ENCODE measurements at regions not wholly inside any gene's neighbourhood (a gene's known extent, or its start where the extent isn't known, plus 50 kb on each side); places are given as distances from the start of the nearest gene placed in this dataset.
"Not testable (repeated sequence)": the region's sequence is repeated elsewhere in the genome, so short reads cannot be mapped to it uniquely, and the experiment has no call there.

DNA sequence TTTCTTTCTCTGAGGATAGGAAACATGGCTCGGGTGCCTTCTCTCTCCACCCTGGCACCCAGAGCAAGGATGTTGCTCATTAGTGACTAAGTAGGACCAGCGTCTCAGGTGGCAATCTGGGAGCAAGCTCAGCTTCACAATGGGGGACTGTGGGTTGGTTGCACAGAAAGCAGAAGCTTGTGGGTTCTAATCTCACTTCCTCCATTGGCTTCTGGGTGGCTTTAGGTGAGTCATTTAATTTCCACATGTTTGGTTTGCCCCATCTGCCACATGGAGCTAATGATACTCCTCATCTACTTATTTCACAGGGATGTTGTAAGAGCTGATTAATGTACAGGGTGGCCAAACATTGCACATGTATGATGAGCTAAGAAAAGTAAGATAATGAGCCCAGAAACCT, 54.8 kb upstream of the AKIRIN2 start:
- Histone ChIP-seq H3K27ac (ENCODE audit: low read depth, low read length) (no peak overlapping the region), H3K27me3 (ENCODE audit: control insufficient read depth in 2 of 2, insufficient read depth in 2 of 2, low read length in 2 of 2) (no peaks in the 10 kb centered on the region), H3K9me3 (ENCODE audit: control insufficient read depth in 2 of 3, low read length in 3 of 3) (no peaks in the 10 kb centered on the region), H3K4me1 (ENCODE audit: control insufficient read depth in 2 of 2, insufficient read depth in 2 of 2, low read length in 2 of 2) (no peaks in the 10 kb centered on the region), H3K4me3 (ENCODE audit: low read length) (no peak overlapping the region), H3K36me3 (ENCODE audit: control insufficient read depth in 2 of 3, insufficient read depth in 3 of 3, low read length in 3 of 3) (no peaks in the 10 kb centered on the region)
- no peaks in the 10 kb centered on the region for H3K36me3 Mint-ChIP-seq
- intact Hi-C loops (cut with micrococcal nuclease) = no loop called here
- CTCF ChIA-PET = interaction anchor here (0.7 kb wide), 1 partner anchor 379 kb away, joined by 3 read pairs; no protein-coding TSS in a partner anchor
- ATAC-seq (peak; percentile 92), DNase-seq (no peak)
- peaks cover 0 to 10% (median 0%) of the 10 kb centered on the region in 7 donors for H3K4me1 Mint-ChIP-seq
- no peak overlapping the region for H3K4me3 Mint-ChIP-seq
- POLR2A ChIA-PET = no interaction called here
- peaks cover 0 to 2% (median 0%) of the 10 kb centered on the region in 11 donors for H3K9me3 Mint-ChIP-seq
- H3K27ac Mint-ChIP-seq = no peak overlapping the region
- peaks cover 0 to 20% (median 4%) of the 10 kb centered on the region in 5 donors for H3K27me3 Mint-ChIP-seq

DNA sequence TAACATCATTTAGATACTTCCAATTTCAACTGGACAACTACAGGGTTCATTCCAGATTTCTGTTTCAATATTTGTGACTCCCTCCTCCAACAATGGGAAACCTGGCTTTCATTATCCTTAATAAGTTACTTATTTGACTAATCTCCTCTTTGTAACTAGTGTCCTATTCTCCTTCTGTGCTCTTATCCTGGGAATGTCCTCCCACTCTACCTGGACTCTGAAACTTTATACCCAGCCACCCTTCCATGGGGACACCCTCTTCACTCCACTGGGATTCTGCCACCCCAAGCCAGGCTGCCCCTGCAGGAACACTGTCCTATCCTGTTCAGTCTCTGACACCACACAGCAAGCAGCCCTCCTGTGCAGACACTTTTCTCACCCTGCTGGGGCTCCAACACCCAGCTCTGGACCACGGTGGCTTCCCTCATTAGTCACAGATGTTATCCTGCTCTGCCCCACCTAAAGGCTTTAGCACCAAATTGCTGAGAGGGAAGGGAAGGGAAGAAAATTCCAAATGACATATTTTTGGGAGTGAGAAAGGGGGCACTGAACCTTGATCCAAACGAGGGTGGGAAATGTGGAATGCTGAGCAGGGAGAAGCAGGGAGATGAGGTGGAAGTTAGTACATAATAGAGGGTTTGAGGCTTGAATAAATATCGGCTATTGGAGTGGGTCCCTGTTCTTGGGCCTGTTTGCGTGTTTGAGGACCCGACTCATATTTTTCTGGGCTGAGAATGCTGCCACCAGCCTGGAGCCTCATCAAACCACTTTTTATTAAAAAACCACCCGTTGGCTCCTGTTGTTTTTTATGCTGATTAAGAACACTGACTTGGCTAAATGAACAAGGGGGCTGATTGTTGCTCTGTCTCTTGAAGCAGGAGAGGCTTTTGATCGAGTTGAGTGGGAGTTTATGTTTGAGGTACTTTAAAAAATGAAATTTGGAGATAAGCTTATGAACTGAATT, 54.0 kb upstream of the AKIRIN2 start:
- H3K36me3 ChIP-seq (ENCODE audit: control insufficient read depth in 2 of 3, insufficient read depth in 3 of 3, low read length in 3 of 3) = no peaks in the 10 kb centered on the region
- DNase-seq (no peak), ATAC-seq (no peak)
- intact Hi-C loops (cut with micrococcal nuclease) = no loop called here
- H3K27ac Mint-ChIP-seq = peak overlapping the region in 1 of 9 donors; percentile 2
- H3K4me1 ChIP-seq (ENCODE audit: control insufficient read depth in 2 of 2, insufficient read depth in 2 of 2, low read length in 2 of 2) = no peaks in the 10 kb centered on the region
- no peak overlapping the region for H3K4me3 ChIP-seq (ENCODE audit: low read length)
- no peaks in the 10 kb centered on the region for H3K9me3 ChIP-seq (ENCODE audit: control insufficient read depth in 2 of 3, low read length in 3 of 3)
- CTCF ChIA-PET = no interaction called here
- peaks cover 0 to 10% (median 0%) of the 10 kb centered on the region in 7 donors for H3K4me1 Mint-ChIP-seq
- POLR2A ChIA-PET = no interaction called here
- no peaks in the 10 kb centered on the region for H3K36me3 Mint-ChIP-seq
- H3K27me3 ChIP-seq (ENCODE audit: control insufficient read depth in 2 of 2, insufficient read depth in 2 of 2, low read length in 2 of 2) = no peaks in the 10 kb centered on the region
- no peak overlapping the region for H3K27ac ChIP-seq (ENCODE audit: low read depth, low read length)
- peaks cover 0 to 20% (median 4%) of the 10 kb centered on the region in 5 donors for H3K27me3 Mint-ChIP-seq
- peaks cover 0 to 2% (median 0%) of the 10 kb centered on the region in 11 donors for H3K9me3 Mint-ChIP-seq
- H3K4me3 Mint-ChIP-seq = no peak overlapping the region

DNA sequence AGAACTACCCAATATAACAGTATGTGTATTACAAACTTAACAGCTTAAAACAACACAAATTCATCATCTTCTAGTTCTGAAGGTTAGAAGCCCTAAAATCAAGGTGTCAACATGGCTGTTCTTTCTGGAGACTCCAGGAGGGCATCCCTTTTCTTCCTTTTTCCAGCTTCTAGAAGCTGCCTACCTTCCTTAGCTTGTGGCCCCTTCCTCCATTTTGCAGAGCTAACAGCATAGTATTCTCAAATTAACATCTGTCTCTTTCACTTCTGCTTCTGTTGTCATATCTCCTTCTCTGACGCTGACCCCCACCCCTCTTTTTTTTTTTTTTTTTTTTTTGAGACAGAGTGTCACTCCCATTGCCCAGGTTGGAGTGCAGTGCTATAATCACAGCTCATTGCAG, 52.8 kb upstream of the AKIRIN2 start:
- peaks cover 0 to 20% (median 4%) of the 10 kb centered on the region in 5 donors for H3K27me3 Mint-ChIP-seq
- no peak overlapping the region for H3K27ac Mint-ChIP-seq
- no peak overlapping the region for H3K27ac ChIP-seq (ENCODE audit: low read depth, low read length)
- POLR2A ChIA-PET = no interaction called here
- DNase-seq = no peak
- intact Hi-C loops (cut with micrococcal nuclease) = no loop called here
- H3K36me3 ChIP-seq (ENCODE audit: control insufficient read depth in 2 of 3, insufficient read depth in 3 of 3, low read length in 3 of 3) = no peaks in the 10 kb centered on the region
- H3K4me1 ChIP-seq (ENCODE audit: control insufficient read depth in 2 of 2, insufficient read depth in 2 of 2, low read length in 2 of 2) = no peaks in the 10 kb centered on the region
- H3K4me3 Mint-ChIP-seq = no peak overlapping the region
- H3K9me3 Mint-ChIP-seq = peaks cover 0 to 2% (median 0%) of the 10 kb centered on the region in 11 donors
- H3K4me3 ChIP-seq (ENCODE audit: low read length) = no peak overlapping the region
- H3K36me3 Mint-ChIP-seq = no peaks in the 10 kb centered on the region
- ATAC-seq = peak; percentile 35
- CTCF ChIA-PET = interaction anchor here (0.6 kb wide), 1 partner anchor 209 kb away, joined by 3 read pairs; no protein-coding TSS in a partner anchor
- H3K4me1 Mint-ChIP-seq = peaks cover 0 to 10% (median 0%) of the 10 kb centered on the region in 7 donors
- H3K27me3 ChIP-seq (ENCODE audit: control insufficient read depth in 2 of 2, insufficient read depth in 2 of 2, low read length in 2 of 2) = no peaks in the 10 kb centered on the region
- H3K9me3 ChIP-seq (ENCODE audit: control insufficient read depth in 2 of 3, low read length in 3 of 3) = no peaks in the 10 kb centered on the region

- ATAC-seq = no peak
- H3K4me1 Mint-ChIP-seq = peaks cover 0 to 10% (median 0%) of the 10 kb centered on the region in 7 donors
- DNase-seq = no peak
- no peak overlapping the region for H3K27ac ChIP-seq (ENCODE audit: low read depth, low read length)
- no peak overlapping the region for H3K4me3 ChIP-seq (ENCODE audit: low read length)
- no peak overlapping the region for H3K4me3 Mint-ChIP-seq
- no peaks in the 10 kb centered on the region for H3K4me1 ChIP-seq (ENCODE audit: control insufficient read depth in 2 of 2, insufficient read depth in 2 of 2, low read length in 2 of 2)
- H3K36me3 ChIP-seq (ENCODE audit: control insufficient read depth in 2 of 3, insufficient read depth in 3 of 3, low read length in 3 of 3) = no peaks in the 10 kb centered on the region
- intact Hi-C loops (cut with micrococcal nuclease) = no loop called here
- no peaks in the 10 kb centered on the region for H3K27me3 ChIP-seq (ENCODE audit: control insufficient read depth in 2 of 2, insufficient read depth in 2 of 2, low read length in 2 of 2)
- H3K9me3 Mint-ChIP-seq = peaks cover 0 to 4% (median 0%) of the 10 kb centered on the region in 11 donors
- ChIA-PET CTCF (no interaction called here), POLR2A (no interaction called here)
- H3K9me3 ChIP-seq (ENCODE audit: control insufficient read depth in 2 of 3, low read length in 3 of 3) = no peaks in the 10 kb centered on the region
- H3K36me3 Mint-ChIP-seq = no peaks in the 10 kb centered on the region
- H3K27me3 Mint-ChIP-seq = peaks cover 0 to 20% (median 4%) of the 10 kb centered on the region in 5 donors
- no peak overlapping the region for H3K27ac Mint-ChIP-seq
These were observed 51.2 kb upstream of the AKIRIN2 start for GRCh38 chr6:87753131-87753685.

DNA sequence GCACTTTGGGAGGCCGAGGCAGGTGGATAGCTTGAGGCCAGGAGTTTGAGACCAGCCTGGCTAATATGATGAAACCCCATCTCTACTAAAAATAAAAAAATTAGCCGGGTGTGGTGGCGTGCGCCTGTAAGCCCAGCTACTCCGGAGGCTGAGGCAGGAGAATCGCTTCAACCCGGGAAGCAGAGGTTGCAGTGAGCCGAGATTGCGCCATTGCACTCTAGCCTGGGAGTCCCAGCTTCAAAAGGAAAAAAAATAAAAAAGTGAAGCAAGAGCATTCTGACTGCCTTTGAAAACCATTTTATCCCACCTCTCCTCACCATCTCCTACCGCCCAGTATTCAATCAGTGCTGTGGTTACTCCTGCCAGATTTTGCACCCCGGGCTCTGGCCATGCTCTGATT, 50.5 kb upstream of the AKIRIN2 start:
- H3K27me3 ChIP-seq (ENCODE audit: control insufficient read depth in 2 of 2, insufficient read depth in 2 of 2, low read length in 2 of 2); H3K9me3 ChIP-seq (ENCODE audit: control insufficient read depth in 2 of 3, low read length in 3 of 3); H3K4me3 ChIP-seq (ENCODE audit: low read length); H3K36me3 ChIP-seq (ENCODE audit: control insufficient read depth in 2 of 3, insufficient read depth in 3 of 3, low read length in 3 of 3); DNase-seq; H3K27ac Mint-ChIP-seq; H3K4me3 Mint-ChIP-seq; POLR2A ChIA-PET; H3K27ac ChIP-seq (ENCODE audit: low read depth, low read length); H3K9me3 Mint-ChIP-seq; ATAC-seq; H3K4me1 ChIP-seq (ENCODE audit: control insufficient read depth in 2 of 2, insufficient read depth in 2 of 2, low read length in 2 of 2); H3K36me3 Mint-ChIP-seq; intact Hi-C loops (cut with micrococcal nuclease): not testable (repeated sequence)
- Mint-ChIP-seq H3K4me1 (peaks cover 0 to 10% (median 0%) of the 10 kb centered on the region in 7 donors), H3K27me3 (peaks cover 0 to 20% (median 4%) of the 10 kb centered on the region in 5 donors)
- CTCF ChIA-PET = interaction anchor here (0.8 kb wide), 1 partner anchor 1161 kb away, joined by 3 read pairs; no protein-coding TSS in a partner anchor
